ENCODE measurements at regions not wholly inside any gene's neighbourhood (a gene's known extent, or its start where the extent isn't known, plus 50 kb on each side); places are given as distances from the start of the nearest gene placed in this dataset.

DNA sequence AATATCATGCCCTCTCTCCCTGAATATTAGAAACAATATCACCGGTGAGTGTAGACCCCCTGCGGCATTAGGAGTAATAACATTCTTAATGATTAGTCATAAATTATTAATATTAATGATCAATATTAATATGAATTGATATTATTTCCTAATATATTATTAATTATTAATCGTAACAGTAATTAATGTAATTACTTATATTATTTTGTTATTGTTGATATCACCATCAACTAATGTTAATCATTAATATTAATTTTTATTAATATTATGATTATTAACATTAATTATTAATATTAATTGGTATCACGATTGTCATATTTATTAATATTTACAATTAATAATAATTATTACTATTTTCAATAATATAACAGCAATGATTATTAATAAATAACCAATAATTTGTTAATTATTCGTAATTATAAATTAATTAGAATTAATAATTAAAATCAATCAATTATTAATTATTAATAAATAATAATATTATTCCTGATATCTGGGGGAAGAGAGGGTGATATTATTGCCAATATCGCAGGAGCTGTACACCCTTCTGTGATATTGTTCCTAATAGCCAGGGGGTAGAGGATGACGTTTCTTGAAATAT is 528.8 kb upstream of the PCDH20 start:
- H2AFZ ChIP-seq: no peak overlapping the region
- TF ChIP-seq POLR2AphosphoS5 (IDR thresholded peaks at IDR 0.05; ENCODE audit: low read depth) (no peak), ZNF331 (CRISPR knock-in tag; IDR thresholded peaks at IDR 0.05; ENCODE audit: low read depth) (no peak), NANOG (IDR thresholded peaks at IDR 0.05; ENCODE audit: borderline replicate concordance) (no peak), STAT1 (IDR thresholded peaks at IDR 0.05; ENCODE audit: unreplicated experiment) (no peak)
- TF ChIP-seq, protein P1, sequence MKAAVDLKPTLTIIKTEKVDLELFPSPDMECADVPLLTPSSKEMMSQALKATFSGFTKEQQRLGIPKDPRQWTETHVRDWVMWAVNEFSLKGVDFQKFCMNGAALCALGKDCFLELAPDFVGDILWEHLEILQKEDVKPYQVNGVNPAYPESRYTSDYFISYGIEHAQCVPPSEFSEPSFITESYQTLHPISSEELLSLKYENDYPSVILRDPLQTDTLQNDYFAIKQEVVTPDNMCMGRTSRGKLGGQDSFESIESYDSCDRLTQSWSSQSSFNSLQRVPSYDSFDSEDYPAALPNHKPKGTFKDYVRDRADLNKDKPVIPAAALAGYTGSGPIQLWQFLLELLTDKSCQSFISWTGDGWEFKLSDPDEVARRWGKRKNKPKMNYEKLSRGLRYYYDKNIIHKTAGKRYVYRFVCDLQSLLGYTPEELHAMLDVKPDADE (IDR thresholded peaks at IDR 0.05): no peak
- TF ChIP-seq, protein P2, sequence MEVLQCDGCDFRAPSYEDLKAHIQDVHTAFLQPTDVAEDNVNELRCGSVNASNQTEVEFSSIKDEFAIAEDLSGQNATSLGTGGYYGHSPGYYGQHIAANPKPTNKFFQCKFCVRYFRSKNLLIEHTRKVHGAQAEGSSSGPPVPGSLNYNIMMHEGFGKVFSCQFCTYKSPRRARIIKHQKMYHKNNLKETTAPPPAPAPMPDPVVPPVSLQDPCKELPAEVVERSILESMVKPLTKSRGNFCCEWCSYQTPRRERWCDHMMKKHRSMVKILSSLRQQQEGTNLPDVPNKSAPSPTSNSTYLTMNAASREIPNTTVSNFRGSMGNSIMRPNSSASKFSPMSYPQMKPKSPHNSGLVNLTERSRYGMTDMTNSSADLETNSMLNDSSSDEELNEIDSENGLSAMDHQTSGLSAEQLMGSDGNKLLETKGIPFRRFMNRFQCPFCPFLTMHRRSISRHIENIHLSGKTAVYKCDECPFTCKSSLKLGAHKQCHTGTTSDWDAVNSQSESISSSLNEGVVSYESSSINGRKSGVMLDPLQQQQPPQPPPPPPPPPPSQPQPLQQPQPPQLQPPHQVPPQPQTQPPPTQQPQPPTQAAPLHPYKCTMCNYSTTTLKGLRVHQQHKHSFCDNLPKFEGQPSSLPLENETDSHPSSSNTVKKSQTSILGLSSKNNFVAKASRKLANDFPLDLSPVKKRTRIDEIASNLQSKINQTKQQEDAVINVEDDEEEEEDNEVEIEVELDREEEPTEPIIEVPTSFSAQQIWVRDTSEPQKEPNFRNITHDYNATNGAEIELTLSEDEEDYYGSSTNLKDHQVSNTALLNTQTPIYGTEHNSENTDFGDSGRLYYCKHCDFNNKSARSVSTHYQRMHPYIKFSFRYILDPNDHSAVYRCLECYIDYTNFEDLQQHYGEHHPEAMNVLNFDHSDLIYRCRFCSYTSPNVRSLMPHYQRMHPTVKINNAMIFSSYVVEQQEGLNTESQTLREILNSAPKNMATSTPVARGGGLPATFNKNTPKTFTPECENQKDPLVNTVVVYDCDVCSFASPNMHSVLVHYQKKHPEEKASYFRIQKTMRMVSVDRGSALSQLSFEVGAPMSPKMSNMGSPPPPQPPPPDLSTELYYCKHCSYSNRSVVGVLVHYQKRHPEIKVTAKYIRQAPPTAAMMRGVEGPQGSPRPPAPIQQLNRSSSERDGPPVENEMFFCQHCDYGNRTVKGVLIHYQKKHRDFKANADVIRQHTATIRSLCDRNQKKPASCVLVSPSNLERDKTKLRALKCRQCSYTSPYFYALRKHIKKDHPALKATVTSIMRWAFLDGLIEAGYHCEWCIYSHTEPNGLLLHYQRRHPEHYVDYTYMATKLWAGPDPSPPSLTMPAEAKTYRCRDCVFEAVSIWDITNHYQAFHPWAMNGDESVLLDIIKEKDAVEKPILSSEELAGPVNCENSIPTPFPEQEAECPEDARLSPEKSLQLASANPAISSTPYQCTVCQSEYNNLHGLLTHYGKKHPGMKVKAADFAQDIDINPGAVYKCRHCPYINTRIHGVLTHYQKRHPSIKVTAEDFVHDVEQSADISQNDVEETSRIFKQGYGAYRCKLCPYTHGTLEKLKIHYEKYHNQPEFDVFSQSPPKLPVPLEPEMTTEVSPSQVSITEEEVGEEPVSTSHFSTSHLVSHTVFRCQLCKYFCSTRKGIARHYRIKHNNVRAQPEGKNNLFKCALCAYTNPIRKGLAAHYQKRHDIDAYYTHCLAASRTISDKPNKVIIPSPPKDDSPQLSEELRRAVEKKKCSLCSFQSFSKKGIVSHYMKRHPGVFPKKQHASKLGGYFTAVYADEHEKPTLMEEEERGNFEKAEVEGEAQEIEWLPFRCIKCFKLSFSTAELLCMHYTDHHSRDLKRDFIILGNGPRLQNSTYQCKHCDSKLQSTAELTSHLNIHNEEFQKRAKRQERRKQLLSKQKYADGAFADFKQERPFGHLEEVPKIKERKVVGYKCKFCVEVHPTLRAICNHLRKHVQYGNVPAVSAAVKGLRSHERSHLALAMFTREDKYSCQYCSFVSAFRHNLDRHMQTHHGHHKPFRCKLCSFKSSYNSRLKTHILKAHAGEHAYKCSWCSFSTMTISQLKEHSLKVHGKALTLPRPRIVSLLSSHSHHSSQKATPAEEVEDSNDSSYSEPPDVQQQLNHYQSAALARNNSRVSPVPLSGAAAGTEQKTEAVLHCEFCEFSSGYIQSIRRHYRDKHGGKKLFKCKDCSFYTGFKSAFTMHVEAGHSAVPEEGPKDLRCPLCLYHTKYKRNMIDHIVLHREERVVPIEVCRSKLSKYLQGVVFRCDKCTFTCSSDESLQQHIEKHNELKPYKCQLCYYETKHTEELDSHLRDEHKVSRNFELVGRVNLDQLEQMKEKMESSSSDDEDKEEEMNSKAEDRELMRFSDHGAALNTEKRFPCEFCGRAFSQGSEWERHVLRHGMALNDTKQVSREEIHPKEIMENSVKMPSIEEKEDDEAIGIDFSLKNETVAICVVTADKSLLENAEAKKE (CRISPR knock-in tag; IDR thresholded peaks at IDR 0.05): no peak
- TF ChIP-seq, protein P3, sequence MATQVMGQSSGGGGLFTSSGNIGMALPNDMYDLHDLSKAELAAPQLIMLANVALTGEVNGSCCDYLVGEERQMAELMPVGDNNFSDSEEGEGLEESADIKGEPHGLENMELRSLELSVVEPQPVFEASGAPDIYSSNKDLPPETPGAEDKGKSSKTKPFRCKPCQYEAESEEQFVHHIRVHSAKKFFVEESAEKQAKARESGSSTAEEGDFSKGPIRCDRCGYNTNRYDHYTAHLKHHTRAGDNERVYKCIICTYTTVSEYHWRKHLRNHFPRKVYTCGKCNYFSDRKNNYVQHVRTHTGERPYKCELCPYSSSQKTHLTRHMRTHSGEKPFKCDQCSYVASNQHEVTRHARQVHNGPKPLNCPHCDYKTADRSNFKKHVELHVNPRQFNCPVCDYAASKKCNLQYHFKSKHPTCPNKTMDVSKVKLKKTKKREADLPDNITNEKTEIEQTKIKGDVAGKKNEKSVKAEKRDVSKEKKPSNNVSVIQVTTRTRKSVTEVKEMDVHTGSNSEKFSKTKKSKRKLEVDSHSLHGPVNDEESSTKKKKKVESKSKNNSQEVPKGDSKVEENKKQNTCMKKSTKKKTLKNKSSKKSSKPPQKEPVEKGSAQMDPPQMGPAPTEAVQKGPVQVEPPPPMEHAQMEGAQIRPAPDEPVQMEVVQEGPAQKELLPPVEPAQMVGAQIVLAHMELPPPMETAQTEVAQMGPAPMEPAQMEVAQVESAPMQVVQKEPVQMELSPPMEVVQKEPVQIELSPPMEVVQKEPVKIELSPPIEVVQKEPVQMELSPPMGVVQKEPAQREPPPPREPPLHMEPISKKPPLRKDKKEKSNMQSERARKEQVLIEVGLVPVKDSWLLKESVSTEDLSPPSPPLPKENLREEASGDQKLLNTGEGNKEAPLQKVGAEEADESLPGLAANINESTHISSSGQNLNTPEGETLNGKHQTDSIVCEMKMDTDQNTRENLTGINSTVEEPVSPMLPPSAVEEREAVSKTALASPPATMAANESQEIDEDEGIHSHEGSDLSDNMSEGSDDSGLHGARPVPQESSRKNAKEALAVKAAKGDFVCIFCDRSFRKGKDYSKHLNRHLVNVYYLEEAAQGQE (IDR thresholded peaks at IDR 0.05; ENCODE audit: unreplicated experiment): no peak

More for the DNA sequence above, 528.8 kb upstream of the PCDH20 start:
- Mint-ChIP-seq H3K27ac (no peak overlapping the region), H3K27me3 (ENCODE audit: insufficient read depth, low read depth, poor library complexity) (no peaks in the 10 kb centered on the region), H3K9me3 (no peaks in the 10 kb centered on the region), H3K4me3 (no peak overlapping the region), H3K4me1 (no peaks in the 10 kb centered on the region), H3K36me3 (ENCODE audit: low read depth) (no peaks in the 10 kb centered on the region)
- no peak overlapping the region for H3K4me3 ChIP-seq
- DNase-seq (ENCODE audit: low spot score) (no peak), ATAC-seq (no peak)
- no peaks in the 10 kb centered on the region for H3K36me3 ChIP-seq (ENCODE audit: insufficient read depth)
- H3K27me3 ChIP-seq (ENCODE audit: insufficient read depth): no peaks in the 10 kb centered on the region
- H3F3A ChIP-seq (replicated peaks; ENCODE audit: low read depth): no peaks in the 10 kb centered on the region
- no peaks in the 10 kb centered on the region for H3K4me1 ChIP-seq (ENCODE audit: insufficient read depth)
- no peaks in the 10 kb centered on the region for H3K79me2 ChIP-seq (replicated peaks; ENCODE audit: insufficient read depth)
- H3K9me2 ChIP-seq (ENCODE audit: insufficient read depth): no peaks in the 10 kb centered on the region
- no peak overlapping the region for H3K27ac ChIP-seq (ENCODE audit: low read depth)
- no peaks in the 10 kb centered on the region for H4K20me1 ChIP-seq (replicated peaks; ENCODE audit: insufficient read depth)
- H3K4me2 ChIP-seq: no peak overlapping the region

Data from GM23338 (cell line).